PC-9 (cell line): ENCODE measurements at regions not wholly inside any gene's neighbourhood (a gene's known extent, or its start where the extent isn't known, plus 50 kb on each side); places are given as distances from the start of the nearest gene placed in this dataset.

ENCODE experiments used
- CTCF ChIP-seq: fragments of 200-600 bp; sonication (generic); conservative IDR thresholded peaks from 2 replicates; pipeline ENCODE4 v1.6.1; 2017; ENCODE audit warnings: mixed run types, antibody characterized with exemption, mild to moderate bottlenecking, moderate library complexity
- EZH2 ChIP-seq: fragments of 200-600 bp; sonication (generic); IDR thresholded peaks from 2 replicates; pipeline ENCODE4 v1.8.0; 2017; ENCODE audit warnings: antibody characterized with exemption, low read depth

DNA sequence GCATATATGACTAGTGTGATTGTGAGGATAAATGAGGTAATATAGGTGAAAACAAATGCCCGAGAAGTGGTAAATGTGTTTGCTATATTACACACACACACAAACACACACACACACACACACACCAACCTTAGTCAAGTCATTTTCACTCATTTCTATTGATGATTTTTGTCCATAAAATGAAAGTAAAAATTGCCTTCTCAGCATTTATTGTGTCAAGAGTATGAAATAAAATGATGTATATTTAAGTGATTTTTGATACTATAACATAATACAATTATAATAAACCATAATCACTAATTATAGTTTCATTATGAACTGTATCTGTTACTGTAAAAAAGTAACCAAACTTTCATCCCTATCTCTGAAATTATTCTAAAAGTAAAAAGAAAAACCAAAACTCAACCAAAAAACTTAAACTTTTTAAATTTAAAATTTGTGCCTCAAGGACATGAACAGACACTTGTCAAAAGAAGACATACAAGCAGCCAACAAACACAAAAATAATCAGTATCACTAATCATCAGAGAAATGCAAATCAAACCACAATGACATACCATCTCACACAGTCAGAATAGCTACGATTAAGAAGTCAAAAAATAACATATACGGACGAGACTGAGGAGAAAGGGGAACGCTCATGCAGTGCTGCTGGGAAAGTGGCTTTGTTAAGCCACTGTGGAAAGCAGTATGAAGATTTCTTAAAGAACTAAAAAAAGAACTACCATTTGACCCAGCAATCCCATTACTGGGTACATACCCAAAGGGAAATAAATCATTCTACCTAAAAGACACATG lies 601.0 kb downstream of the TMA16 start:
- TF ChIP-seq CTCF (no peak), EZH2 (no peak)
